Vagina (tissue), 2 donors: ENCODE measurements at regions not wholly inside any gene's neighbourhood (a gene's known extent, or its start where the extent isn't known, plus 50 kb on each side); places are given as distances from the start of the nearest gene placed in this dataset.

Source experiments
- CTCF ChIP-seq, 3 experiments: fragments of 450-650 bp in 2 of 3; fragments of 200-600 bp in 1 of 3; sonication (generic) in 1 of 3; IDR thresholded peaks; one replicate each; pipeline ENCODE4 v1.5.1; 2017 to 2019; ENCODE audit warnings: antibody characterized with exemption in 3 of 3, mild to moderate bottlenecking in 2 of 3, moderate library complexity in 2 of 3
- POLR2A ChIP-seq, 2 donors: fragments of 450-650 bp; IDR thresholded peaks; one replicate each; pipeline ENCODE4 v1.6.1; 2017; ENCODE audit warnings: antibody characterized with exemption in 2 of 2, mild to moderate bottlenecking in 2 of 2, moderate library complexity in 2 of 2
- POLR2AphosphoS5 ChIP-seq, 2 donors: sonication (generic); formaldehyde crosslinking; IDR thresholded peaks; one replicate each; pipeline ENCODE4 v1.9.0; 2017; ENCODE audit warnings: antibody characterized with exemption in 2 of 2, mild to moderate bottlenecking in 2 of 2, low read depth in 1 of 2; ENCODE audit not compliant: insufficient read depth in 1 of 2

DNA sequence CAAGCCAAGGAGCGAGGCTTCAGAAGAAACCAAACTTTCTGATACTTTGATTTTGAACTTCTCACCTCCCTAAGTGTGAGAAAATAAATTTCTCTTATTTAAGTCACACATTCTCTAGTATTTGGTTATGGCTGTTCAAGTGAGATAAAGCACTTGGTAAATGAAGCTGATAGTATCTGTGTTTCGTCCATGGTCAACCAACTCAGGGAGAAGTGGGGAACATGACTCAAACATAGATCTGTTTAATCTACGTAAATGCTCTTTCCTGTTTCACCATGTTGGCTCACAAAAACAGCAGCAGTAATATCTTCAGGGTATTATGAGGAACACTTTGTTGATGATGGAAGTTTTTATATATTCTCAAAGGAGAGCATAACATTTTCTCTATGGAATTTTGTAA, 2167.2 kb upstream of the C9orf72 start:
- TF ChIP-seq CTCF (IDR thresholded peaks at IDR 0.05) (no peak), POLR2A (IDR thresholded peaks at IDR 0.05) (no peak), POLR2AphosphoS5 (IDR thresholded peaks at IDR 0.05; ENCODE audit: insufficient read depth in 1 of 2, low read depth in 1 of 2) (no peak)
